ENCODE measurements at regions not wholly inside any gene's neighbourhood (a gene's known extent, or its start where the extent isn't known, plus 50 kb on each side); places are given as distances from the start of the nearest gene placed in this dataset.
"Not testable (repeated sequence)": the region's sequence is repeated elsewhere in the genome, so short reads cannot be mapped to it uniquely, and the experiment has no call there.

DNA sequence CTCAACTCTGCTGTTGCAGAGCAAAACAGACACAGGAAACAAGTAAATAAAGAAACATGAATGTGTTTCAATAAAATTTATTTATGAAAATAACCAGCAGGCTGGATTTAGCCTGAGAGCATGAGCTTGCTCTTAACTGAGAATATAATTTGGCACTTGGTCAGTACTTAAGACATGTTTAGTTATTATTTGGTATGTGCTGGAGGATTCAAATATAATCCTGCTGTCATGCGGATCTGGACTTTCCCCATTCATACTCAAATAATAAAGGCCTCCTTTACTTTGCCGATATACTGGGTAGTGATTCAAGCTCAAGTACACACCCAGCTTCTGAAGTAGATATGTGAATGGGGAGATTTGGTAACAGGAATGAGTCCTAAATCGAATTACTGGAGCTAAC, 465.5 kb upstream of the HS3ST1 start:
- DNase-seq, result no peak

DNA sequence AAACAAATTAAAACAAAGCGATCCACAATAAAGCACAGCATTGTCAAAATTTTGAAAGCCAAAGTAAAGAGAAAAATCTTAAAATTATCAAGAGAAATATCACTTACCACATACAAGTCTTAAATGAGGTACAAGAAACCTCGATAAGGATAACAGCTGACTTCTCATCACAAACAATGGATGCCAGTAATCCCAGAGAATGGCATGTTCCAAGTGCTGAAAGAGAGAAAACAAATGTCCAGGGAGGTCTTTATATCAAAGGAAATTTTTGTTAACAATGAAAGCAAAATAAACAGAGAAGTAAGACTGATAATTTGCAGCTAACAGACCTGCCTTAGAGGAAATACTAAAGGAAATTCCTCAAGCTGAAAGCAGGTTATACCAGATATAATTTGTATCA, 460.4 kb upstream of the HS3ST1 start:
- DNase-seq, result no peak

DNA sequence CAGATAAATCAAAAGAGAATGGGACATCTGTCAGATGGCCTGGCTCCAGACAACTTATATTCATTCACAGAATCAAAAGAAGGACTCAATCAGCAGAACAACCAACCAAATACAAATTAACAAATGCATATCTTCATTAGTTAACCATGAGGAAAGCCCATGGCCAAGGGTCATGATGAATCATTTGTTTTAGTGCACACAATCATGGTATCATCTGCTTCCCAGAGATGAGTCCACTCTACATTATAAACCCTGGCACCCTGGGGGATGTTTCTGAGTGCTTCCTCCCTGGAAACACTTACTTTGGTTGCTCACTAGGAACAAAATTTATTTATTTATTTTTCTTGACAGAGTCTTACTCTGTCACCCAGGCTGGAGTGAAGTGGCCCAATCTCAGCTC, 453.3 kb upstream of the HS3ST1 start:
- DNase-seq, result no peak

DNA sequence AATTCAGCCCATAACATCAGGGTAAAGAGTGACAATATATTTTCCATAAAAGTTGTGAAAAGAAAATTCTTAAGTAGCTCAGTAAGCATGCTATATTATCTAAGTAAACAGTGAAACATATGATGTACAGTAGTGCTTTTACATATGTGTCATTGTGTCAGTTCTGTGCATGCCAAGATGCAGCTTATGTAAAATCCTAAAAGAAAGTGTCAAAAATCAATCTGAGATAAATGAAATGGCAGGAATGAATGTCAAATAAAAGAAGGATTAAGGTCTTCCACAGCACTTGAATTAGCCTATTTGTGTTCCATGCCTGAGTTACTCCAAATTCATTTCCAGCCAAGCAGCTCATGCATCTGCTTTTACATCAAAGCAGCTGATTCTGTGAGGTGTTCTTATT, 452.7 kb upstream of the HS3ST1 start:
- no peak for DNase-seq

DNA sequence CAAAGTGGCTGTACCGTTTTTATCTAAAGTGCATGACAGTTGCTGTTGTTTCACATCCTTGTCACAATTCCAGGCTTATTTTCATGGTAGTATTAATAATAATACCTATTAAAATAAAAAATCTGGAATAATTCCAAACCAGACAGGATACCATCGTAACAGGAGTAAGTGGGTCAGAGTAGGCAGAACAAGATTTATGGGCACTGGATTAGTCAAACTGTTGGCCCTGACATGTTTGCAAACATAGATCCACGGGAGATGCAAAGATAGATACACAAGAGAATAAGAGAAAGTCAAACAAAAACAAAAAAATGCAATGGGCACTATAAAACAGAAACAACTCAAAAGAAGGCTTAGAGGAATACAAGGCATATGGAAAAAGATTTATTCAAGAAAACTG, 449.5 kb upstream of the HS3ST1 start:
- no peak for DNase-seq

DNA sequence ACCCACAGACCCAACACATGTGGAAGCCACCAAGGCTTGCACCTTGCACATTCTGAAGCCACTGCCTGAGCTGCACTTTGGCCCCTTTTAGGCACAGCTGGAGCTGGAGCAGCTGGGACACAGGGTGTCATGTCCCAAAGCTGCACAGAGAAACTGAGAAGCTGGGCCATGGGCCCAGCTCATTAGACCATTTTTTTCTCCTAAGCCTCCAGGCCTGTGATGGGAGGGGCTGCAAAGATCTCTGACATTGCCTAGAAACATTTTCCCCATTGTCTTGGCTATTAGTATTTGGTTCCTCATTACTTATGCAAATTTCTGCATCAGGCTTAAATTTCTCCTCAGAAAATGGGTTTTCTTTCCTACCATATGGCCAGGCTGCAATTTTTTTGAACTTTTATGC, 447.4 kb upstream of the HS3ST1 start:
- DNase-seq, result no peak

DNA sequence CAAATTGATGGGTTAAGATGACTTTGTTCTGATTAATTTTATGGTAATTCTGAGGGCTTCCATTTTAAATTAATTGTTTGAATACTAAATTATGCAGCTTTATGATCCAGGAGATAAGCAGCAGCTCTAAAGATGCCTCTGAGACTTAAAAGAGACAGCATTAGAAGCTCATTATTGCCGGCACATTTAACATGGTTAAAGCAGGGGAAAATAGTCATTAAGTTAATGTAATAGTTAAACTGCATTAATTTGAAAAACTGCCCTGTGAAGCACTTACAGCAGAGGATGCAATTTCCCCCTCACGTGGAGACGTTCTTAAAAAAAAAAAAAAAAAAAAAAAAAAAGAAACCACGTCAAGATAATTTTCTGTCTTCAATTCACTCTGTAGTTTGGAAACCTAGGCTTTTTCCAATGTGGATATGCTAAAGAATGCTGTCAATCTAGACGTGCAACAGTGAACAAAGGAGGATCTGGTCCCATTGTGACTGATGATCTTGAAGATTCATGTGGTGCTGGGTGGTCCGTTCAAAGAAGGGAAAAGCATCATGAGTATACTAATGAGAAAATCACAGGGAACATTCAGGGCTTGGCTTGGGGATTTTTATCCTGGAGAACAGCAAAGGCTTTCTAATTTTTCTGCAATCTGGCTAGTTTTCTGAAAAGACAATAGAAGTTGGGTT, 440.6 kb upstream of the HS3ST1 start:
- no peak for DNase-seq

DNA sequence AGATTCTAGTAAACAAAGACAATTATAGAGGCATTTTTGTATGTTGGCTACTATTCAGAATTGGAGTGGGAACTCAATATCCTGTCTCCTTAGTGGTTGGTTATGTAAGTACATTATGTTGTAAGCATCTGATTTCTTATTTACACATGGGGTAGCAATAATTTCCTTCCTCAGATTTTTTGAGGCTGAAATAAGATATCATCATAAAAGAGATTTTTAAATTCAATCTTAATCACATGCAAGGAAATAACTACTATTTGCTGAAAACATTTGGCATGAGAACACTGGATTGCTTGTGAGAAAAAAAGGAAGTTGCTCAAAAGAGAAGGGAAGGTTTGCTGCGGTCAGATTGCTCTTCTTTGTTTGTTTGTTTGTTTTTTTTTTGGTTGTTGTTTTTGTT, 437.7 kb upstream of the HS3ST1 start:
- DNase-seq, result peak; percentile 15 to 32

DNA sequence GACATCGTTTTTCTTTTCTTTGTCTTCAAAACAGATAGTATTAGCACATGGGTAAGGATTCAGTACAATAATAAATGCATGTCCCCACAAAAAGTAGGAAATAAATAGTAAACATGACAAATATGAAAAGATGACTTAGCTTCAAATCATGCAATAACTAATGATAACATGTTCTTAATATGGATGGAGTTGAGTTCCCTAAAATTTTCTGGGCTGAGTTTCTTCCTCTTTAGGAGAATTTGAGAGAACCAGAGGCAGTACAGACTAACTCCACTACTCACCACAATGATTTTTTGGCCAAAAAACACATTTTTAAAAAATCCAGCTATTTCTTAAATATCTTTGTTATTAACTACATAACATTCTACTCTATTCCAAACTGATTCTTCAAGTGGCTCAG, 432.3 kb upstream of the HS3ST1 start:
- DNase-seq, result peak; percentile 63 to 64

DNA sequence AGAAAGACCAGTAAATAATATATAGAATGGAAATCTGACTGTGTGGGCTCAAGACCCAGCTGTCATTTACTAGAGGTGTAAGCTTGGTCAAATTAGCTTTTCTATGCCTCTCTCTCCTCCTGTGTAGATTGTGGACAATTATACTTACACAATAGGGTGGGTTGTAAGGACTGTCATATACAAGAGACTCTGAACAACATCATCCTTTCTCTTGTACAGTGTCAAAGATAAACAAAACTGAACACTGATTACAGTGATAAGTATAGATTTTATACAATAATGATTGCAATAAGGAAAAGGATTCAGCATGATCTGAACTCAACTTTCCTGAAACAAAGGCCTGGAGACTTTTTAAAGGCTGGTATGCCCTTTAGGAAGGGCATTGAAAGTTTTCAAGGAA, 429.2 kb upstream of the HS3ST1 start:
- no peak for DNase-seq

DNA sequence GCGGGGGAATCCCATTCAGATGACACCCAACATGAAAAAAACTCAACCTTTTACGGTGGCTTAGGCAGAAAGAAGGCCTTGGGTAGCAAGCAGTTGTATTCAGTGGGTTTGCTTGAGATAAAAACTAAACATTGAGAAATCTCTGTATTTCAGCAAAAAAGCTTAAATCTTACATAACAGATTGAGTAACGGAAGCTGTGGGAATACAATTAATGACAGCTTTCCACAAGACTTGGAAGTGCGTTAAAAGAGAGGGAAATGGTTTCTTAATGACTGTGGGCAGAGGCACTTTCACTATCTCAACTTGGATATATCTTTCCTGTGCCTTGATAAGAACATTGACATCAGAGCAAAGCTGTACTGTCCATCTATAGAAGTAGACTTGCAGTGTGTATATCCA, 418.5 kb upstream of the HS3ST1 start:
- peak; percentile 83 to 91 for DNase-seq

DNA sequence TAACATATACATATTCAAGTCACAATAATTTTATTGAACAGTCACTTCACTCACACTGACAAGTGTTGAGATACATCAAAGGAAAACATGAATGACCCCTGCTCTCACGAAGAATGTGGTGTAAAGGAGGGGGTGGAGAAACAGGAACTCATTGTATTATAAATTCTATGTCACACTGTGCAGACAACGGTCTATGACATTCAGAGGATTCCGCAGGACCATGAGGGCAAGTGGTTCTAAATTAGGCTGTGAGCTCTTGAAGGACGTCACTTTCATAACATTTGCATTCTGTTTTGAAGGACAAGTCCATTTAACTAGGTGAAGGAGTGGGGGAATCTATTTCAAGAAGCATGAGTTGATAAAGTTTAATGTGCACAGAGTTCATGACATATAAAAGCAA, 415.2 kb upstream of the HS3ST1 start:
- peak; percentile 38 to 58 for DNase-seq

DNA sequence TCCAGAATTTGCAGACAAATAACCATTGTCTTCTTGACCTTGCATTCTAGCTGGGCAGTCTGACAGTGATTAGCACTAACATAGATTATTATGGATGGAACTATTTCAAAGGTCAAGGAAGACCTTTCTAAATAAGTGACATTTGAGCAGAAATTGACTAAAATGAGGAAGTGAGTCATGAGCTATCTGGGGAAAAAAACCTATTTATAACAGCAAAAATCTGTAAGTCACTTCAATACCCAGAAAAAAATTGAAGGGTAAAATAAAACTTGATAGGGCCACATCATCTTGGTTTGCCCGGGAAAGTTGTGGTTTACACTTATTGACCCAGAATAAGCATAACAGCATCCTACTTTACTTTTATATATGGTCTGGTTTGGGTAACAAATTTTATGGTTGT, 414.6 kb upstream of the HS3ST1 start:
- peak; percentile 65 to 78 for DNase-seq

DNA sequence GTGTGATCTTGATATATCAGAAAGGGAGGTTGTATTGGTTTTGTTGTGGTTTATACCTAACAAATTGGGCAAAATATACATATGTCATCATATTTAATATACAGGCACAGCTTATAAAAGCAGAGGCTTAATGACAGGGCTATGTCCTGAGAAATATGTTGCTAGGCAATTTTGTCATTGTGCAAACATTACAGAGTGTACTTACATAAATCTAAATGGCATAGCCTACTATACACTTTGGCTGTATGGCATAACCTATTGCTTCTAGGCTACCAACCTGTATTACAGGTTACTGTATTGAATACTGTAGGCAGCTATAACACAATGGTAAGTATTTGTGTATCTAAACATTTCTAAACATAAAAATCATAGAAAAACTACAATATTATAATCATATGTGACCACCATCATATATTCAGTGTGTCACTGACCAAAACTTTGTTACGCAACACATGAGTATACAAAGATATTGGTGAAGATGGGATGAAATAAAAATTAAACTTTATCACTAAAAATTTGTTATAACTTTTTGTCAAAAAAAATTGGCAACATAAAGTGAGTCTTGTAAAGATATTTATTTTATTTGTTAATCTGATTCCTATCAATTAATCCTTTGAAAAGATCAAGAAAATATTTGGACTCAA, 414.0 kb upstream of the HS3ST1 start:
- no peak for DNase-seq

DNA sequence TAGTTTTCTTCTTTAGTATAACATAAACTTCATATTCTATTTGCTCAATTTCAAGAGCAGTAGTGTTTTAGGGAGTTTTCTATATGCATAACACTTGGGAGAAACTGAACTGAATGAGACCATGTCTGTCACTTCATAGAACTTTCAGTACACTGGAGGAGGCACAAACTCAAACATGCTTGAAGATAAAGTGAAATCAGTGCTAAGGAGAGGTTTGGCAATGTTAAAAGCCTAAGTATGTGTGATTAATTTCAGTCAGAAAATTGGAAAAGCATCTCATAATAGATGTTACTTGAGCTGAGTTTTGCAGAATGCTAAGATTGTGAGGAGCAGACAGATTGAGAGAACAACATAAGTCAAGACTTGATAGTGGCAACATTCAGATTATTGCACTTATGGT, 411.2 kb upstream of the HS3ST1 start:
- no peak for DNase-seq

DNA sequence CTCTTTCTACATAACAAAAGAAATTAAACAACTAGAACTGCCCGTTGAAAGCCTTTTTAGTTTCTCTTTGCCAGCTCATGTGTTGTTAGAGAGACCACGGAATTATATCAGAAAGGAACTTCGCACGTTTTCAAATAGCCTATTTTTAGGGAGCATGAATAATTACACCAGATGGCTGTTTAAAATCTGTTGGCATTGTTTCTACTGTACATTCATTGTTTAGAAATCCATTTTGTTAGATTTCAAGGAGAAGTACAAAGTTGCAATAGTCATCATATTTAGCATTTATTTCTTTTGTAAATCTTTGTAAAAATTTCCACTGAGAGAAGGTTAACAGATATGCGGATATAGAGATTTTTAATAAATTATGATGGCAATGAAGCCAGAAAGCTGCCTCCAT, 403.0 kb upstream of the HS3ST1 start:
- DNase-seq, result no peak

DNA sequence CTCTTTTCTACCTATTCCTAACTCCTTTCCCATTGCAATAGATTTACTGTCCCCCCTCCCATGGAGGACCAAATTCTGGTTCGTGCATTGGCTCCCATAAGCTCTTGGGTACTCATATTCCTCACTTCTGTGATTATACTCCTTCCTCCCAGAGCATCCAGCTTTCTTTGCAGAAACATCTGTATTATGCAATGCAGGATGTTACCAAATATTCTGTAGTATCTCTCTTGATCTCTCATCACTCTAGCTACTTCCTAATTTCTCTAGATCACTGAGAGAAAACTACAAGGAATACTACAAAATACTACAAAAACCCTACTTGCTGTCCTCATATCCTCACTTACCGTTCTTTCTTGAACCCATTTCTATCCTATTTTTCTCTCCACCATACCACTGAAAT, 395.9 kb upstream of the HS3ST1 start:
- peak; percentile 72 to 79 for DNase-seq

DNA sequence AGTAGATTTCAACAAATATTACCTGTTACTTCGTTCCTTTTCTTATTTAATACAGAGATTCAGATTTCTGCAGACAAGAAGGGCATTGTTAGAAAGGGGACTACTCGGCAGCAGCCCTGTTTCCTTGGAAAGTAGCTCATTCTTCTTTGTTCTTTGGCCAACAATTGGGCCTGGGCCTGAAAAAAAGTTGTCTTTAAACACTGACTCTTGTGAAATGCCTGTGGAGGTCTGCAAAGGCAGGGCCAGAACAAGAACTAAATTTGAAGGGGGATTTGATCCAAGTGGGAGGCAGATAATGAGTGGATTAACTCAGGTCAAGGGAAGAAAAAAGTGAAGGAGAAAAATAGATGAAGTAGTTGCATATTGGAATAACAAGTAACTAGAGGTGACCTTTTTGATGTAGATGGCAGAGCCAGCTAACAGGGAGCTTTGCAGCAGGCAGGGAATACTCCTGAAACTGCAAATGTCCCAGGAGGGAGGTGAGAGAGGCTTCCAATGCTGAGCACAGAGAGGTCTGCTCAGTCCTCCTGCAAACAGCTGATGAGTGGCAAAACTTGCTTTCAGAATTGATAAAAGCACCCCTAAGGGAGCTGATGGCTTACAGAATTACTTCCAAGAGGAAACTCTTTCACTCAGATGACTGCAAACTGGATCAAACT, 393.2 kb upstream of the HS3ST1 start:
- no peak for DNase-seq

DNA sequence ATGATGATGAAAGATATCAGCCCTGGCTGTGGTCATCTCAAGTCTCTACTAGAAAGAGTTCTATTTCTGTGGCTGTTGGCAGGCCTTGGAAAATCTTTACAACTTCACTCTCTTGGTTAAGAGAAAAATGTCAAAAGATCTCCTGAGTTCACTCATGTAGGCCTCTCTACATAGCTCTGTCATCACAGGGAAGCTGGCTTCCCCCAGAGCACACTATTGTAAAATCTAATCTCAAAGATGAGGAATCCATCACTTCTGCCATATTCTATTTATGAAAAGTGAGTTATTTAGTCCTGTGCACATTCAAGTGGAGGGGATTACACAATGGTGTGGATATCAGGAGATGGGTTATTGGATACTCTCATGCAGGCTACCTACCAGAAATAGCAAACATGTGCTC, 388.4 kb upstream of the HS3ST1 start:
- DNase-seq, result no peak

DNA sequence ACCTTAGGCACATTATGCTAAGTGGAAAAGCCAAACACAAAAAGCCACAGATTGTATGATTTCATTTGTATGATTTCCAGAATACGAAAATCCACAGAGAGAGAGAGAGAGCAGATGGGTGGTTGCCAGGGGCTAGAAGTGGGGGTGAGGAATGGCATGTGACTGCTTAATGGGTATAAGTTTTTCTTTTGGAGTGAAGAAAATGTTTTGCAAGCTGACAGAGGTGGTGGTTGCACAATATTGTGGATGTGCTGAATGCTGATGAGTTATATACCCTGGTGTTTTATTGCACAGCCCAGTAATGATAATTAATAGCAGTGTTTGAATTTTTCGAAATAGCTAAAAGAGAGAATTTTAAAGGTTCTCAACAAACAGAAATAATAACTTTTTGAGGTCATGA, 386.1 kb upstream of the HS3ST1 start:
- DNase-seq, result no peak

DNA sequence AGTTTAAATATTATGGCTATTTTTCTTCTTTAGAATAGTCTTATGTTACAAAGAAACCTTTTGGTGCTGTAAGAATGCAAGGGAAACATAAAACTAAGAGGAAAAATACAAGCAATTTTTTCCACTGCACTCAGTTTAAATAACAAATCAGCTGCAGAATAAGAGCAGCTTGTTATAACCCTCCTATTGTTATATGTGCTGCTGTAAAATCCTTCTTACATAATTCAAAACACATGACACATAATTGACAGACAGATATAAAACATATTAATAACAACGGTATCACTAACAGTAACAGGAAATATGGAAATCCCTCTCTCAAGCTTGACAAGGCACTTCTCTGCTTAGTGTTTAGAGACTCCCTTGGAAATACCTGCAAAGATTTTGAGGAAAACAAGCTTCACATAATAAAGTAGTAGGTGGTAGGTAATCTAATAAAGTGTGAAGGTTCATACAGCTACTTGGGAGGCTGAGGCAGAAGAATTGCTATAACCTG, 385.3 kb upstream of the HS3ST1 start:
- DNase-seq, result no peak

DNA sequence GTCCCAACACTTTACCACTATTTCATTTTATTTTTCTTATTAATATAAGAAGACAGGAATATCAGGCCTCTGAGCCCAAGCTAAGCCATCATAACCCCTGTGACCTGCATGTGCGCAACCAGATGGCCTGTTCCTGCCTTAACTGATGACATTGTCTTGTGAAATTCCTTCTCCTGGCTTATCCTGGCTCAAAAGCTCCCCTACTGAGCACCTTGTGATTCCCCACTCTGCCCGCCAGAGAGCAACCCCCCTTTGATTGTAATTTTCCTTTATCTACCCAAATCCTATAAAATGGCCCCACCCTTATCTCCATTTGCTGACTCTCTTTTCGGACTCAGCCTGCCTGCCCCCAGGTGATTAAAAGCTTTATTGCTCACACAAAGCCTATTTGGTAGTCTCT, 382.8 kb upstream of the HS3ST1 start:
- DNase-seq, result not testable (repeated sequence)

DNA sequence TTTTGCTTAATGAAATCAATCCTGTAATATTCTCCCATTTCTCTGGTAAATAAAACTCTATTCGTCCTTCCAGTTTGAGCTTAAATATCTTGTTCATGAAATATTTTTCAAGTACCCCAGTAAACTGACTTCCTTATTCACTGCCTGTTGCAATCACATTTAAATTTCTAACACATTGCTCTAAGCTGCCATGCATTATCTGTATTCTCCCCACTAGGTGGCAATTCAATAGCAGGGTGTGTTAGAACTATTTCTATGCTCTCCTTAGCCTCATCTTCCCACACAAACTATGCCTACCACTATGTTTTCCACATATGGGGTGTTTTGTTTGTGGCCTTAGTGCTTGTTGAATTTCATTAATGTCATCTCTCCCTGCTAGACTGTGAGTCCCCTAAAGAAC, 377.1 kb upstream of the HS3ST1 start:
- peak; percentile 70 to 73 for DNase-seq

Measured in inflammatory macrophage treated with lipopolysaccharide for 1 hour (primary cell).